ENCODE measurements at regions not wholly inside any gene's neighbourhood (a gene's known extent, or its start where the extent isn't known, plus 50 kb on each side); places are given as distances from the start of the nearest gene placed in this dataset.
"Not testable (repeated sequence)": the region's sequence is repeated elsewhere in the genome, so short reads cannot be mapped to it uniquely, and the experiment has no call there.

- H3K4me3 Mint-ChIP-seq; H3K4me1 Mint-ChIP-seq; H3K27ac Mint-ChIP-seq; H3K27me3 Mint-ChIP-seq (ENCODE audit: low read depth); H3K9me3 Mint-ChIP-seq; H3K36me3 Mint-ChIP-seq (ENCODE audit: low read depth): not testable (repeated sequence)
Measured at GRCh38 chr18:5830902-5831301, 64.4 kb downstream of the TMEM200C start.

- Mint-ChIP-seq H3K4me3 (no peak overlapping the region), H3K27ac (no peak overlapping the region), H3K4me1 (no peaks in the 10 kb centered on the region), H3K27me3 (ENCODE audit: low read depth) (peaks cover 6% of the 10 kb centered on the region), H3K36me3 (ENCODE audit: low read depth) (no peaks in the 10 kb centered on the region), H3K9me3 (no peaks in the 10 kb centered on the region)
- no peak for TF ChIP-seq CTCF (IDR thresholded peaks at IDR 0.05; ENCODE audit: unreplicated experiment in 3 of 3)
Measured at GRCh38 chr18:5828913-5829312, 66.4 kb downstream of the TMEM200C start.

- Mint-ChIP-seq H3K27me3 (ENCODE audit: low read depth) (peaks cover 6% of the 10 kb centered on the region), H3K4me3 (no peak overlapping the region), H3K27ac (no peak overlapping the region), H3K36me3 (ENCODE audit: low read depth) (no peaks in the 10 kb centered on the region), H3K9me3 (no peaks in the 10 kb centered on the region), H3K4me1 (no peaks in the 10 kb centered on the region)
- no peak for TF ChIP-seq CTCF (IDR thresholded peaks at IDR 0.05; ENCODE audit: unreplicated experiment in 3 of 3)
Measured at GRCh38 chr18:5825663-5826062, 69.7 kb downstream of the TMEM200C start.

GRCh38 chr18:5824370-5824984, 70.8 kb downstream of the TMEM200C start:
- TF ChIP-seq CTCF (IDR thresholded peaks at IDR 0.05; ENCODE audit: unreplicated experiment in 3 of 3) = no peak
- no peaks in the 10 kb centered on the region for H3K4me1 Mint-ChIP-seq
- no peak overlapping the region for H3K4me3 Mint-ChIP-seq
- peaks cover 6% of the 10 kb centered on the region for H3K27me3 Mint-ChIP-seq (ENCODE audit: low read depth)
- no peaks in the 10 kb centered on the region for H3K36me3 Mint-ChIP-seq (ENCODE audit: low read depth)
- H3K9me3 Mint-ChIP-seq = no peaks in the 10 kb centered on the region
- H3K27ac Mint-ChIP-seq = no peak overlapping the region

GRCh38 chr18:5817816-5818215, 77.5 kb downstream of the TMEM200C start:
- no peaks in the 10 kb centered on the region for H3K4me1 Mint-ChIP-seq
- H3K27me3 Mint-ChIP-seq (ENCODE audit: low read depth) = no peaks in the 10 kb centered on the region
- H3K27ac Mint-ChIP-seq = no peak overlapping the region
- H3K36me3 Mint-ChIP-seq (ENCODE audit: low read depth) = no peaks in the 10 kb centered on the region
- no peaks in the 10 kb centered on the region for H3K9me3 Mint-ChIP-seq
- TF ChIP-seq CTCF (IDR thresholded peaks at IDR 0.05; ENCODE audit: unreplicated experiment in 3 of 3) = no peak
- H3K4me3 Mint-ChIP-seq = no peak overlapping the region

GRCh38 chr18:5806860-5807259, 88.5 kb downstream of the TMEM200C start:
- H3K4me1 Mint-ChIP-seq = no peaks in the 10 kb centered on the region
- no peak overlapping the region for H3K27ac Mint-ChIP-seq
- H3K36me3 Mint-ChIP-seq (ENCODE audit: low read depth) = peaks cover 4% of the 10 kb centered on the region
- no peaks in the 10 kb centered on the region for H3K27me3 Mint-ChIP-seq (ENCODE audit: low read depth)
- H3K4me3 Mint-ChIP-seq = no peak overlapping the region
- H3K9me3 Mint-ChIP-seq = peaks cover 45% of the 10 kb centered on the region
- TF ChIP-seq CTCF (IDR thresholded peaks at IDR 0.05; ENCODE audit: unreplicated experiment in 3 of 3) = no peak
